Endothelial cell (in vitro differentiated cells): ENCODE measurements at regions not wholly inside any gene's neighbourhood (a gene's known extent, or its start where the extent isn't known, plus 50 kb on each side); places are given as distances from the start of the nearest gene placed in this dataset.

ENCODE experiments used
- DNase-seq: peaks from one replicate; pipeline ENCODE4 v3.0.0; 2021; ENCODE audit warnings: low spot score
- H3K27ac Mint-ChIP-seq: one replicate; pipeline ENCODE4 v1.8.0; 2021; ENCODE audit warnings: mixed read lengths, inconsistent platforms; ENCODE audit not compliant: unreplicated experiment
- H3K27me3 Mint-ChIP-seq: one replicate; pipeline ENCODE4 v1.8.0; 2021; ENCODE audit warnings: mild to moderate bottlenecking, moderate library complexity, mixed read lengths, inconsistent platforms; ENCODE audit not compliant: unreplicated experiment
- H3K36me3 Mint-ChIP-seq: one replicate; pipeline ENCODE4 v1.8.0; 2021; ENCODE audit warnings: mild to moderate bottlenecking, low read depth, mixed read lengths, inconsistent platforms; ENCODE audit not compliant: unreplicated experiment
- H3K4me1 Mint-ChIP-seq: one replicate; pipeline ENCODE4 v1.8.0; 2021; ENCODE audit warnings: mild to moderate bottlenecking, mixed read lengths, inconsistent platforms; ENCODE audit not compliant: unreplicated experiment
- H3K4me3 Mint-ChIP-seq: one replicate; pipeline ENCODE4 v1.8.0; 2021; ENCODE audit warnings: mild to moderate bottlenecking, mixed read lengths, inconsistent platforms; ENCODE audit not compliant: unreplicated experiment
- H3K9me3 Mint-ChIP-seq: one replicate; pipeline ENCODE4 v1.8.0; 2021; ENCODE audit warnings: mixed read lengths, inconsistent platforms; ENCODE audit not compliant: unreplicated experiment
- TF ChIP-seq, protein P1 (sequence below): fragments of 200-600 bp; sonication (generic); IDR thresholded peaks from one replicate; pipeline ENCODE4 v1.5.0; 2021; ENCODE audit warnings: antibody characterized with exemption; ENCODE audit not compliant: unreplicated experiment

DNA sequence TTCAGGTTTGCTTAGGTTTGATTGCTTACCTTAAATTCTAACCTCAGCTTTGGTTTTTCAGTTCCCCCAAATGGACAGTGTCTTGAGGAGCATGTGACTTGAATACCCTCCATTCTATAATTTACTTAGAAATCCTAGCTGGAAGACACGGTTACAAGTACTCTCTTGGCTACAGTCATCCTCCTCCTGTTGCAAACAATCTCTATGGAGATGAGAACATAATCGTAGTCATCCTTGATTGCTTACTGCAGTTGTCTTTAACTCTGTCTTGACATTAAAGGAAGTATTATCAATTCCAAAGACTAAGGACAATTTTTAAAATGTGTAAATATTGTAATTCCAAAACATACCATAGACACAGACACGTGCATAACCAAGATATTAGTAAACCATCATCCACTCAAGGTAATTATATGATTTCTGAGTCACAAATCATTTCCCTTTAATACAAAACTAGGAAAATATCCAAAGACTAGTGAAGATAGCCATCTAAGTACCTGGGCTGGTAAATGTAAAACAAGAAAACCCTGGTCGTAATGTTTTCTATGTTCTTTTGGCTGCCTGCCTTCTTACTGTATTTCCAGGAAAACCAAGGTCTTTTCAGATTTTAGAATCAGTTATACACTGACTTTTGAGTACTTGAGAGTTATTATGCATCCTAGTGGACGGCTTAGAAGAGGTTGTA, 149.9 kb downstream of the CHRM3 start:
- no peaks in the 10 kb centered on the region for H3K36me3 Mint-ChIP-seq
- TF ChIP-seq, protein P1, sequence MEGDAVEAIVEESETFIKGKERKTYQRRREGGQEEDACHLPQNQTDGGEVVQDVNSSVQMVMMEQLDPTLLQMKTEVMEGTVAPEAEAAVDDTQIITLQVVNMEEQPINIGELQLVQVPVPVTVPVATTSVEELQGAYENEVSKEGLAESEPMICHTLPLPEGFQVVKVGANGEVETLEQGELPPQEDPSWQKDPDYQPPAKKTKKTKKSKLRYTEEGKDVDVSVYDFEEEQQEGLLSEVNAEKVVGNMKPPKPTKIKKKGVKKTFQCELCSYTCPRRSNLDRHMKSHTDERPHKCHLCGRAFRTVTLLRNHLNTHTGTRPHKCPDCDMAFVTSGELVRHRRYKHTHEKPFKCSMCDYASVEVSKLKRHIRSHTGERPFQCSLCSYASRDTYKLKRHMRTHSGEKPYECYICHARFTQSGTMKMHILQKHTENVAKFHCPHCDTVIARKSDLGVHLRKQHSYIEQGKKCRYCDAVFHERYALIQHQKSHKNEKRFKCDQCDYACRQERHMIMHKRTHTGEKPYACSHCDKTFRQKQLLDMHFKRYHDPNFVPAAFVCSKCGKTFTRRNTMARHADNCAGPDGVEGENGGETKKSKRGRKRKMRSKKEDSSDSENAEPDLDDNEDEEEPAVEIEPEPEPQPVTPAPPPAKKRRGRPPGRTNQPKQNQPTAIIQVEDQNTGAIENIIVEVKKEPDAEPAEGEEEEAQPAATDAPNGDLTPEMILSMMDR, result no peak
- H3K4me1 Mint-ChIP-seq, result peaks cover 12% of the 10 kb centered on the region
- no peak overlapping the region for H3K27ac Mint-ChIP-seq
- no peak overlapping the region for H3K4me3 Mint-ChIP-seq
- no peaks in the 10 kb centered on the region for H3K9me3 Mint-ChIP-seq
- no peaks in the 10 kb centered on the region for H3K27me3 Mint-ChIP-seq
- DNase-seq, result no peak

- DNase-seq, result no peak
- Mint-ChIP-seq H3K27me3 (no peaks in the 10 kb centered on the region), H3K36me3 (no peaks in the 10 kb centered on the region), H3K4me3 (no peak overlapping the region), H3K27ac (no peak overlapping the region), H3K9me3 (no peaks in the 10 kb centered on the region), H3K4me1 (peaks cover 12% of the 10 kb centered on the region)
- TF ChIP-seq, protein P1, result no peak
Observed at GRCh38 chr1:239537795-239538194, 151.4 kb downstream of the CHRM3 start.

DNA sequence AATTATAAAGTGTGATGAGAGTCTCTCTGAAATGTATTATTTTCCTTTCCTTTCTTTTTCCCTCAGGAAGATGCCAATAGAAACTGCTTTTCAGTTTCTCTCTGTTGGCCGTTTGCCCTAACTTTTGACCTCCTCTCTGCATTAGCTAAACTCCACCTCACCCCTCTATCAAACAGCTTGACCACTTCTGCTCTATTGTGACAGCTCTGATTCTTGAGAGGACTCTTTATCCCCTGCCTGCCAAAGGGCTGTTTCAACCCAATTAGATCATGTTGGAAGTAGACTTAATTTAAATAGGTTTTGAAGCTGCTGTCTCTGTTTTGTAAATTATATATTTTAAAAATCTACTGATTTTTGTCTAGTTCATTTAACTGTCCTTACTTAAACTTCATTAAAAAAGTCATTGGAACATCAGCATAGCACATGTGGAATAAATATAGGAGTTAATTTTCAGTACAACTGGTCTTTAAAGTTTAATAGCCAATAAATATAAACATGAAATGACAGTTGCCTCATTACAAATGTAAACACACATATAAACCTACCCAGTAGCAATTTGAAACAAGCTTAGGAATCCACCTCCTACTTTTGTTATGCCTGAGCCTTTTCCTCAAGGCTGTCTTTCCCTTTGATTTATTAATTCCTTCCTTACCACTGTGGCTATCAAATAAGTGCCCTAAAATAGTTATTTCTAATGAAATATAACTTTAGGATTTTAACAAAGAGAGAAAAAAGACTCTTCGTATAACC, 152.0 kb downstream of the CHRM3 start:
- no peak overlapping the region for H3K27ac Mint-ChIP-seq
- TF ChIP-seq, protein P1, result no peak
- peaks cover 12% of the 10 kb centered on the region for H3K4me1 Mint-ChIP-seq
- no peaks in the 10 kb centered on the region for H3K36me3 Mint-ChIP-seq
- no peaks in the 10 kb centered on the region for H3K9me3 Mint-ChIP-seq
- H3K27me3 Mint-ChIP-seq, result no peaks in the 10 kb centered on the region
- DNase-seq, result no peak
- no peak overlapping the region for H3K4me3 Mint-ChIP-seq

- H3K27ac Mint-ChIP-seq, result no peak overlapping the region
- no peaks in the 10 kb centered on the region for H3K36me3 Mint-ChIP-seq
- no peaks in the 10 kb centered on the region for H3K9me3 Mint-ChIP-seq
- H3K27me3 Mint-ChIP-seq, result no peaks in the 10 kb centered on the region
- TF ChIP-seq, protein P1, result no peak
- DNase-seq, result no peak
- peaks cover 12% of the 10 kb centered on the region for H3K4me1 Mint-ChIP-seq
- no peak overlapping the region for H3K4me3 Mint-ChIP-seq
Observed at GRCh38 chr1:239539051-239539450, 152.7 kb downstream of the CHRM3 start.

GRCh38 chr1:239539812-239540211, 153.4 kb downstream of the CHRM3 start:
- peaks cover 12% of the 10 kb centered on the region for H3K4me1 Mint-ChIP-seq
- H3K36me3 Mint-ChIP-seq, result no peaks in the 10 kb centered on the region
- H3K9me3 Mint-ChIP-seq, result no peaks in the 10 kb centered on the region
- TF ChIP-seq, protein P1, result no peak
- no peak overlapping the region for H3K27ac Mint-ChIP-seq
- H3K27me3 Mint-ChIP-seq, result no peaks in the 10 kb centered on the region
- DNase-seq, result no peak
- H3K4me3 Mint-ChIP-seq, result no peak overlapping the region
